Thymus (tissue), 11 donors: ENCODE measurements at regions not wholly inside any gene's neighbourhood (a gene's known extent, or its start where the extent isn't known, plus 50 kb on each side); places are given as distances from the start of the nearest gene placed in this dataset.

Source experiments
- DNase-seq, 9 donors: peaks; one replicate each; pipeline ENCODE4 v3.0.0-alpha.2; 2013; ENCODE audit warnings: low spot score in 9 of 9, low read depth in 6 of 9, missing footprints in 1 of 9
- H3K27ac ChIP-seq, 2 donors: one replicate each; pipeline ENCODE4 v1.5.1; 2013; ENCODE audit warnings: control low read depth in 1 of 2, low read depth in 1 of 2, low read length in 1 of 2, mild to moderate bottlenecking in 1 of 2, moderate library complexity in 1 of 2
- H3K27me3 ChIP-seq, 2 donors: one replicate each; pipeline ENCODE4 v1.5.1; 2013; ENCODE audit warnings: low read length in 1 of 2; ENCODE audit not compliant: control insufficient read depth in 2 of 2, insufficient read depth in 1 of 2
- H3K36me3 ChIP-seq, 2 donors: one replicate each; pipeline ENCODE4 v1.5.1; 2013; ENCODE audit warnings: low read length in 1 of 2, mild to moderate bottlenecking in 1 of 2, moderate library complexity in 1 of 2; ENCODE audit not compliant: control insufficient read depth in 2 of 2, insufficient read depth in 2 of 2
- H3K4me1 ChIP-seq, 2 donors: one replicate each; pipeline ENCODE4 v1.5.1; 2013; ENCODE audit warnings: low read length in 2 of 2; ENCODE audit not compliant: control insufficient read depth in 2 of 2, insufficient read depth in 2 of 2
- H3K4me3 ChIP-seq, 2 donors: one replicate each; pipeline ENCODE4 v1.5.1; 2013; ENCODE audit warnings: low read length in 2 of 2, control low read depth in 1 of 2, mild to moderate bottlenecking in 1 of 2
- H3K9me3 ChIP-seq, 2 donors: one replicate each; pipeline ENCODE4 v1.5.1; 2013; ENCODE audit warnings: low read length in 1 of 2, mild to moderate bottlenecking in 1 of 2; ENCODE audit not compliant: control insufficient read depth in 2 of 2, insufficient read depth in 1 of 2
- WGBS: extraction: QIAGEN DNeasy Blood & Tissue Kit; methylation state at CpG from one replicate; pipeline ENCODE4 v1.1.7; 2013; 5-methylcytosine and 5-hydroxymethylcytosine counted together
- donor health status: healthy.

- WGBS = 92% methylated on average over 6 of the region's 6 CpGs
- Histone ChIP-seq H3K4me1 (no peaks in the 10 kb centered on the region), H3K27ac (no peak overlapping the region), H3K9me3 (no peaks in the 10 kb centered on the region), H3K27me3 (no peaks in the 10 kb centered on the region), H3K4me3 (no peak overlapping the region), H3K36me3 (no peaks in the 10 kb centered on the region)
- no peak for DNase-seq
These were observed 119.8 kb upstream of the CCDC68 start for GRCh38 chr18:55079067-55079466.

- Histone ChIP-seq H3K27me3 (no peaks in the 10 kb centered on the region), H3K27ac (no peak overlapping the region), H3K4me1 (no peaks in the 10 kb centered on the region), H3K36me3 (no peaks in the 10 kb centered on the region), H3K4me3 (no peak overlapping the region), H3K9me3 (no peaks in the 10 kb centered on the region)
- no peak for DNase-seq
- 86% methylated on average over 8 of the region's 8 CpGs for WGBS
These were observed 119.2 kb upstream of the CCDC68 start for GRCh38 chr18:55078303-55078932.

GRCh38 chr18:55076643-55077218, 117.5 kb upstream of the CCDC68 start:
- Histone ChIP-seq H3K27me3 (no peaks in the 10 kb centered on the region), H3K4me1 (no peaks in the 10 kb centered on the region), H3K36me3 (no peaks in the 10 kb centered on the region), H3K4me3 (no peak overlapping the region), H3K27ac (no peak overlapping the region), H3K9me3 (no peaks in the 10 kb centered on the region)
- no peak for DNase-seq
- WGBS = 93% methylated on average over 6 of the region's 6 CpGs

- Histone ChIP-seq H3K9me3 (no peaks in the 10 kb centered on the region), H3K4me1 (no peaks in the 10 kb centered on the region), H3K27ac (no peak overlapping the region), H3K27me3 (no peaks in the 10 kb centered on the region), H3K36me3 (no peaks in the 10 kb centered on the region), H3K4me3 (no peak overlapping the region)
- no peak for DNase-seq
These were observed 114.6 kb upstream of the CCDC68 start for GRCh38 chr18:55073834-55074233.

- 93% methylated on average over 4 of the region's 4 CpGs for WGBS
- H3K27me3 ChIP-seq = no peaks in the 10 kb centered on the region
- H3K4me1 ChIP-seq = no peaks in the 10 kb centered on the region
- DNase-seq = no peak
- no peak overlapping the region for H3K4me3 ChIP-seq
- no peak overlapping the region for H3K27ac ChIP-seq
- H3K9me3 ChIP-seq = no peaks in the 10 kb centered on the region
- H3K36me3 ChIP-seq = no peaks in the 10 kb centered on the region
These were observed 113.9 kb upstream of the CCDC68 start for GRCh38 chr18:55073116-55073515.

GRCh38 chr18:55072698-55073097, 113.4 kb upstream of the CCDC68 start:
- H3K9me3 ChIP-seq = no peaks in the 10 kb centered on the region
- no peak overlapping the region for H3K4me3 ChIP-seq
- 93% methylated on average over 4 of the region's 4 CpGs for WGBS
- H3K4me1 ChIP-seq = no peaks in the 10 kb centered on the region
- DNase-seq = no peak
- no peaks in the 10 kb centered on the region for H3K27me3 ChIP-seq
- H3K36me3 ChIP-seq = no peaks in the 10 kb centered on the region
- H3K27ac ChIP-seq = no peak overlapping the region

- DNase-seq = no peak
- H3K9me3 ChIP-seq = no peaks in the 10 kb centered on the region
- WGBS = 83% methylated on average over 2 of the region's 2 CpGs
These were observed 112.9 kb upstream of the CCDC68 start for GRCh38 chr18:55072181-55072580.

GRCh38 chr18:55069497-55069896, 110.2 kb upstream of the CCDC68 start:
- no peaks in the 10 kb centered on the region for H3K27me3 ChIP-seq
- no peaks in the 10 kb centered on the region for H3K9me3 ChIP-seq
- H3K4me3 ChIP-seq = no peak overlapping the region
- no peak overlapping the region for H3K27ac ChIP-seq
- 95% methylated on average over 6 of the region's 6 CpGs for WGBS
- H3K36me3 ChIP-seq = no peaks in the 10 kb centered on the region
- peak in 1 of 9 donors; percentile 3 for DNase-seq
- H3K4me1 ChIP-seq = no peaks in the 10 kb centered on the region

More at GRCh38 chr18:55072181-55072580, 112.9 kb upstream of the CCDC68 start:
- no peak overlapping the region for H3K27ac ChIP-seq
- H3K4me3 ChIP-seq = no peak overlapping the region
- no peaks in the 10 kb centered on the region for H3K36me3 ChIP-seq
- H3K4me1 ChIP-seq = no peaks in the 10 kb centered on the region
- no peaks in the 10 kb centered on the region for H3K27me3 ChIP-seq

- no peaks in the 10 kb centered on the region for H3K9me3 ChIP-seq
- no peak overlapping the region for H3K4me3 ChIP-seq
- no peak overlapping the region for H3K27ac ChIP-seq
- DNase-seq = no peak
- no peaks in the 10 kb centered on the region for H3K4me1 ChIP-seq
- no peaks in the 10 kb centered on the region for H3K36me3 ChIP-seq
- H3K27me3 ChIP-seq = no peaks in the 10 kb centered on the region
- 88% methylated on average over 5 of the region's 5 CpGs for WGBS
These were observed 105.5 kb upstream of the CCDC68 start for GRCh38 chr18:55064760-55065159.
